ENCODE measurements at regions not wholly inside any gene's neighbourhood (a gene's known extent, or its start where the extent isn't known, plus 50 kb on each side); places are given as distances from the start of the nearest gene placed in this dataset.

GRCh38 chr2:234885118-234885517 lies 66.7 kb upstream of the SH3BP4 start:
- Histone ChIP-seq H3K18ac (ENCODE audit: low read depth in 1 of 2, low read length in 2 of 2) (no peak overlapping the region), H4K8ac (ENCODE audit: low read length) (no peak overlapping the region), H3K4me1 (ENCODE audit: control insufficient read depth, insufficient read depth, low read depth, low read length) (peaks cover 5% of the 10 kb centered on the region), H2BK15ac (ENCODE audit: low read depth, poor library complexity, severe bottlenecking) (no peak overlapping the region), H3K4me3 (ENCODE audit: insufficient read depth in 1 of 2, low read depth in 1 of 2, low read length in 2 of 2) (no peak overlapping the region), H3K36me3 (ENCODE audit: control insufficient read depth in 1 of 2, insufficient read depth in 2 of 2, low read depth in 1 of 2, low read length in 2 of 2) (no peaks in the 10 kb centered on the region), H4K91ac (ENCODE audit: low read length) (no peak overlapping the region), H2BK12ac (ENCODE audit: low read length in 2 of 2) (peak overlapping the region in 1 of 2 experiments; percentile 47), H3K79me1 (replicated peaks; ENCODE audit: low read length, poor library complexity, severe bottlenecking) (no peaks in the 10 kb centered on the region), H3K9me3 (ENCODE audit: control insufficient read depth, low read length) (no peaks in the 10 kb centered on the region), H3K4me2 (ENCODE audit: low read length, poor library complexity, severe bottlenecking) (no peak overlapping the region), H2AFZ (ENCODE audit: low read depth, low read length) (no peak overlapping the region), H3K9ac (ENCODE audit: low read length) (no peak overlapping the region), H3K14ac (ENCODE audit: low read length in 2 of 2) (no peak overlapping the region), H3K23ac (ENCODE audit: low read length in 2 of 2) (no peak overlapping the region), H2AK5ac (ENCODE audit: low read length, severe bottlenecking) (no peak overlapping the region), H2BK120ac (ENCODE audit: low read depth, low read length) (no peak overlapping the region), H3K27ac (ENCODE audit: low read length, poor library complexity, severe bottlenecking) (no peak overlapping the region), H2BK5ac (ENCODE audit: low read depth, low read length, poor library complexity, severe bottlenecking) (no peak overlapping the region), H3K4ac (ENCODE audit: low read depth in 1 of 2, low read length in 2 of 2) (no peak overlapping the region), H3K27me3 (ENCODE audit: control insufficient read depth in 1 of 2, insufficient read depth in 1 of 2, low read length in 2 of 2) (no peaks in the 10 kb centered on the region)
- 64% methylated on average over 7 of the region's 7 CpGs for WGBS
- DNase-seq, result no peak

DNA sequence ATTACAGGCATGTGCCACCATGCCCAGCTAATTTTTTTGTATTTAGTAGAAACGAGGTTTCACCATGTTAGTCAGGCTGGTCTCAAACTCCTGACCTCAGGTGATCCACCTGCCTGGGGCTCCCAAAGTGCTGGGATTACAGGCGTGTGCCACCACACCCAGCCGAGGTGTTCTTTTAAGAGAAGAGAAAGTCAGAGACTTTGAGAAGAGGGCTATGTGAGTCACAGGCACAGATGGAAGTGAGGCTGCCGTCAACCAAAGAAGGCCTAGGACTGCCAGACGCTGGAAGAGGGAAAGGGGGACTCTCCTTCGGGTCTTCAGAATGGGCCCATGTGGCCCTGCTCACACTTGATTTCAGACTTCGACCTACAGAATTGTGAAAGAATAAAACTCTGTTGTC lies 67.2 kb upstream of the SH3BP4 start:
- H3K27me3 ChIP-seq (ENCODE audit: control insufficient read depth in 1 of 2, insufficient read depth in 1 of 2, low read length in 2 of 2), result no peaks in the 10 kb centered on the region
- H2AK5ac ChIP-seq (ENCODE audit: low read length, severe bottlenecking), result no peak overlapping the region
- no peak overlapping the region for H3K23ac ChIP-seq (ENCODE audit: low read length in 2 of 2)
- H3K9ac ChIP-seq (ENCODE audit: low read length), result no peak overlapping the region
- WGBS, result 80% methylated on average over 7 of the region's 7 CpGs
- no peak overlapping the region for H4K8ac ChIP-seq (ENCODE audit: low read length)
- H3K4me2 ChIP-seq (ENCODE audit: low read length, poor library complexity, severe bottlenecking), result no peak overlapping the region
- H3K4ac ChIP-seq (ENCODE audit: low read depth in 1 of 2, low read length in 2 of 2), result no peak overlapping the region
- no peaks in the 10 kb centered on the region for H3K79me1 ChIP-seq (replicated peaks; ENCODE audit: low read length, poor library complexity, severe bottlenecking)
- H2BK12ac ChIP-seq (ENCODE audit: low read length in 2 of 2), result peak overlapping the region in 1 of 2 experiments; percentile 11
- no peaks in the 10 kb centered on the region for H3K9me3 ChIP-seq (ENCODE audit: control insufficient read depth, low read length)
- H3K27ac ChIP-seq (ENCODE audit: low read length, poor library complexity, severe bottlenecking), result no peak overlapping the region
- no peak overlapping the region for H3K14ac ChIP-seq (ENCODE audit: low read length in 2 of 2)
- no peak overlapping the region for H3K4me3 ChIP-seq (ENCODE audit: insufficient read depth in 1 of 2, low read depth in 1 of 2, low read length in 2 of 2)
- no peak overlapping the region for H4K91ac ChIP-seq (ENCODE audit: low read length)
- H2BK15ac ChIP-seq (ENCODE audit: low read depth, poor library complexity, severe bottlenecking), result no peak overlapping the region
- H2AFZ ChIP-seq (ENCODE audit: low read depth, low read length), result no peak overlapping the region
- H3K36me3 ChIP-seq (ENCODE audit: control insufficient read depth in 1 of 2, insufficient read depth in 2 of 2, low read depth in 1 of 2, low read length in 2 of 2), result no peaks in the 10 kb centered on the region
- no peak for DNase-seq
- H3K4me1 ChIP-seq (ENCODE audit: control insufficient read depth, insufficient read depth, low read depth, low read length), result peaks cover 8% of the 10 kb centered on the region
- peak overlapping the region in 1 of 2 experiments; percentile 48 for H3K18ac ChIP-seq (ENCODE audit: low read depth in 1 of 2, low read length in 2 of 2)
- no peak overlapping the region for H2BK5ac ChIP-seq (ENCODE audit: low read depth, low read length, poor library complexity, severe bottlenecking)
- no peak overlapping the region for H2BK120ac ChIP-seq (ENCODE audit: low read depth, low read length)

DNA sequence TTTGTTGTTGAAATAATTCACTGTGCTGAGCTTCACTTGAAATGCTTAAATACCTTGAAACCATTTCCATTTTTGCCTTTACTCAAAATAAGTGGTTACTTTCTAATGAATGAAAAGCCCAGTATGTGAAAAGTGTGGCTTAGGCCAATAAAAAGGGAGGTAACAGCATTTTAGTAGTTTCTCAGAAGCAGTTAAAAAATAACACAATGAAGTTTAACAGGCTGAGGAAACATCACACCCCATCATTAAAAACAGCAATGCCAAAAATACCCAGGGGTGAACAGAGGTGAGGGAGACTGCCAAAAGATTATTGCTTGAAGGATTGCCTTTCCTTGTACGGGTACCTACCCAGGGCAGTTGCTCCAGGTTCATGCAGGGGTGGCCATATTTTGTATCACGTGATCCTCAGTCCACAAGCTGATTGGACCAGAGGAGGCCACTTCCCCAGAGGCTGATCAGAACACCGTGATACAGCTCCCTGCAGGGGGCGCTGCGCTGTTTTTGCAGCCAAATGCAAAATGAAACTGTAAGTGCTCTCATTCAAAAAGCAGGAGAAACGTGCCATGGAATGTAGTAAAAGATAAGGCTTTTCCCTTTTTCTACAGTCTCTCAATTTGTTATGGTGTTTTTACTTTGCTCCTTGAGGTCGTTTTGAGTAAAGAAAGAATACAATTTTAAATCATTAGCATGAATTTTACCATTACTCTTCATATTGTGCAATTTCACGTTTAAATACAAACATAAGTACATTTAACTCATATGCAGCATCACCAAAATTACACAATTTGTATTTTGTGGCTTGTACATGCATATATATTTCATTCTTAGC lies 70.2 kb upstream of the SH3BP4 start:
- H3K4me2 ChIP-seq (ENCODE audit: low read length, poor library complexity, severe bottlenecking), result no peak overlapping the region
- H3K4ac ChIP-seq (ENCODE audit: low read depth in 1 of 2, low read length in 2 of 2), result no peak overlapping the region
- H3K27ac ChIP-seq (ENCODE audit: low read length, poor library complexity, severe bottlenecking), result peak overlapping the region; percentile 58
- peak overlapping the region; percentile 52 for H4K8ac ChIP-seq (ENCODE audit: low read length)
- H2BK120ac ChIP-seq (ENCODE audit: low read depth, low read length), result no peak overlapping the region
- no peak overlapping the region for H2AK5ac ChIP-seq (ENCODE audit: low read length, severe bottlenecking)
- H3K4me1 ChIP-seq (ENCODE audit: control insufficient read depth, insufficient read depth, low read depth, low read length), result peaks cover 8% of the 10 kb centered on the region
- no peak overlapping the region for H3K23ac ChIP-seq (ENCODE audit: low read length in 2 of 2)
- H4K91ac ChIP-seq (ENCODE audit: low read length), result no peak overlapping the region
- no peaks in the 10 kb centered on the region for H3K79me1 ChIP-seq (replicated peaks; ENCODE audit: low read length, poor library complexity, severe bottlenecking)
- no peaks in the 10 kb centered on the region for H3K36me3 ChIP-seq (ENCODE audit: control insufficient read depth in 1 of 2, insufficient read depth in 2 of 2, low read depth in 1 of 2, low read length in 2 of 2)
- 48% methylated on average over 7 of the region's 8 CpGs for WGBS
- H3K9ac ChIP-seq (ENCODE audit: low read length), result peak overlapping the region; percentile 61
- DNase-seq, result peak; percentile 90
- peak overlapping the region; percentile 28 to 62 for H3K18ac ChIP-seq (ENCODE audit: low read depth in 1 of 2, low read length in 2 of 2)
- H3K9me3 ChIP-seq (ENCODE audit: control insufficient read depth, low read length), result no peaks in the 10 kb centered on the region
- H3K4me3 ChIP-seq (ENCODE audit: insufficient read depth in 1 of 2, low read depth in 1 of 2, low read length in 2 of 2), result peak overlapping the region in 1 of 2 experiments; percentile 58
- no peak overlapping the region for H2BK5ac ChIP-seq (ENCODE audit: low read depth, low read length, poor library complexity, severe bottlenecking)
- H2BK12ac ChIP-seq (ENCODE audit: low read length in 2 of 2), result no peak overlapping the region
- H3K14ac ChIP-seq (ENCODE audit: low read length in 2 of 2), result no peak overlapping the region
- H3K27me3 ChIP-seq (ENCODE audit: control insufficient read depth in 1 of 2, insufficient read depth in 1 of 2, low read length in 2 of 2), result no peaks in the 10 kb centered on the region
- H2BK15ac ChIP-seq (ENCODE audit: low read depth, poor library complexity, severe bottlenecking), result no peak overlapping the region
- no peak overlapping the region for H2AFZ ChIP-seq (ENCODE audit: low read depth, low read length)

GRCh38 chr2:234880551-234881211 lies 71.1 kb upstream of the SH3BP4 start:
- Histone ChIP-seq H3K23ac (ENCODE audit: low read length in 2 of 2) (no peak overlapping the region), H3K36me3 (ENCODE audit: control insufficient read depth in 1 of 2, insufficient read depth in 2 of 2, low read depth in 1 of 2, low read length in 2 of 2) (no peaks in the 10 kb centered on the region), H3K79me1 (replicated peaks; ENCODE audit: low read length, poor library complexity, severe bottlenecking) (no peaks in the 10 kb centered on the region), H4K91ac (ENCODE audit: low read length) (no peak overlapping the region), H2BK15ac (ENCODE audit: low read depth, poor library complexity, severe bottlenecking) (no peak overlapping the region), H3K27ac (ENCODE audit: low read length, poor library complexity, severe bottlenecking) (peak overlapping the region; percentile 76), H4K8ac (ENCODE audit: low read length) (no peak overlapping the region), H3K4ac (ENCODE audit: low read depth in 1 of 2, low read length in 2 of 2) (peak overlapping the region in 1 of 2 experiments; percentile 12), H3K4me3 (ENCODE audit: insufficient read depth in 1 of 2, low read depth in 1 of 2, low read length in 2 of 2) (peak overlapping the region in 1 of 2 experiments; percentile 58), H2AK5ac (ENCODE audit: low read length, severe bottlenecking) (peak overlapping the region; percentile 14), H2AFZ (ENCODE audit: low read depth, low read length) (no peak overlapping the region), H2BK120ac (ENCODE audit: low read depth, low read length) (no peak overlapping the region), H3K9me3 (ENCODE audit: control insufficient read depth, low read length) (no peaks in the 10 kb centered on the region), H2BK5ac (ENCODE audit: low read depth, low read length, poor library complexity, severe bottlenecking) (peak overlapping the region; percentile 2), H3K4me1 (ENCODE audit: control insufficient read depth, insufficient read depth, low read depth, low read length) (peaks cover 8% of the 10 kb centered on the region), H3K9ac (ENCODE audit: low read length) (peak overlapping the region; percentile 46), H3K18ac (ENCODE audit: low read depth in 1 of 2, low read length in 2 of 2) (no peak overlapping the region), H3K27me3 (ENCODE audit: control insufficient read depth in 1 of 2, insufficient read depth in 1 of 2, low read length in 2 of 2) (no peaks in the 10 kb centered on the region), H2BK12ac (ENCODE audit: low read length in 2 of 2) (peak overlapping the region; percentile 22 to 32), H3K14ac (ENCODE audit: low read length in 2 of 2) (no peak overlapping the region), H3K4me2 (ENCODE audit: low read length, poor library complexity, severe bottlenecking) (peak overlapping the region; percentile 23)
- 27% methylated on average over 7 of the region's 7 CpGs for WGBS
- DNase-seq, result peak; percentile 82

Measured in mesenchymal stem cell (in vitro differentiated cells and primary cell).